IPS DF 4.7 (cell line): ENCODE measurements at regions not wholly inside any gene's neighbourhood (a gene's known extent, or its start where the extent isn't known, plus 50 kb on each side); places are given as distances from the start of the nearest gene placed in this dataset.

Experiments
- DNase-seq: peaks from one replicate; pipeline ENCODE4 v3.0.0-alpha.2; 2013; ENCODE audit warnings: low spot score; ENCODE audit errors: extremely low read depth

DNA sequence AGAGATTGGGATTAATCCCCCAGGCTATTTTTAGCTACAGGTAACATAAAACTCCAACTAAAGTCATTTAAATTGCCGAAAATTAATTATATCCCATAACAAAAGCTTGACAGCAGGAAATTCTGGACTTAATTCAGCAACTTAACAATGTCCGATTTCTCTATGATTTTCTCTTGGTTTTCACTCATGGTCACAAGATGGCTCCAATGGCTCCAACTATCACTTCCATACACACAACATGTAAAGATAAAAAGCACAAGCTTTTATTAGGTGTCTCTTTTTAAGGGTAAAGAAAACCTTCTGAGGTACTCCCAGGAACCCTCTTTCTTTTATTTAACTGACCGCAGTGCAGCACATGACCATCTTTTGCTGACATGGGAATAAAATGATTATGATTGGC is 363.5 kb upstream of the PTBP2 start:
- DNase-seq: no peak

DNA sequence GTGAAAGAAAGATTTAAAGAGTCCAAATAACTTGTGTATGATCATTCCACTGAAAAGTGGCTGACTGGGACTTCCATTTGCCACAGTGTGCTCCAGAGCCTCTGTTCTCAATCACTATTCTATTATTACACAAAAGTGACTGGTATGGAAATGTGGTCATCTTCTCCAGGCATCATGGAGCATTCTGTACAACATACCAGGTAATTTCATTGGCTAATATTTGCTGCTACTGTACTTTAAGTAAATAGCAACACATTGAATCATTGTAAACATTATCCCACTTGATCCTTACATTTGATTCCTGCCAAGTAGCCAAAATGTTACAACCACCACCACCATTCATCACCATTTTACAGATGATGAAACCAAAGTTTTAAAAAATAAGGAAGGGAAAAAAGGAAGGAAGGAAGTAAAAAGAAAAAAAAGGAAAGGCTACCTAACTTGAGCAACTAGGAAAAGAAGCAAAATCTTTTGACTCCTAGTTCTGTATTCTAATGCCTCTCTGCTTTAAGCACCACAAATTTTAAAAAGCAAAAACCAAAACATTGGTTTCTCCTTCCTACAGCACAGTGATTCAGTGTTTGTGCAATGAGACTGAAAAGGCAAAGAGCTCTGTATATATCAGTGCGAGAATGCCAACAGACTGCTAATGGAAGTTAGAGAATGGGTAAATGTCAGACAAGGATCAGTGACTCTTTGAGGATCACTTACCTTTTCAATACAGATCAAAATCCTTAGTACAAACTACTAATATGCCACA is 361.4 kb upstream of the PTBP2 start:
- no peak for DNase-seq

DNA sequence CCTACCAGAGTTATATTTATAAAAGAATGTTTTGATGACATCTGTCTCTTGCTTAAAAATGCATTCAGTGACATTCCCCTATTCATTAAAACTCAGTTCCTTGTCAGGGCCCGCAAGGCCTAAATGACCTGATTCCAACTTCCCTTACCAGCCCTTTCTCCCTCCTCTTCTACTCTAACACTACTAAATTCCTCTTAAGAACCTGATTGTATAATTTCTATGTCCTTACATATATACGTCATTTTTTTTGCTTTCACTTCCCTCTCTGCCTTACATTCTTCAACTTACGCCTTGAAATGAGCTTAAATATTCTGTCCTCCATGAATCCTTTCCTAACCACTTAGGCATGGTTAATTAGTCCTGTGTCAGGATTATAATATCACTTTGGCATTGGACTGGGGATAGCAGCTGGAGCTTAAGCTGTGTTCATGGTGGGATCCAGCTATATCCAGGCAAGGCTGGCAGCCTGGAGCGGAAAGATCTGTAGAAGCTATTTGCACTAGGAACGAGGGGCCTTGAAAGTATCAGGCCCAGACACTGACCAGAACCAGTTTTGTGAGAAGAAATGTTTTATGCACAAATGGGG is 360.2 kb upstream of the PTBP2 start:
- no peak for DNase-seq

- no peak for DNase-seq
Observed at GRCh38 chr1:96361961-96362360, 359.6 kb upstream of the PTBP2 start.

DNA sequence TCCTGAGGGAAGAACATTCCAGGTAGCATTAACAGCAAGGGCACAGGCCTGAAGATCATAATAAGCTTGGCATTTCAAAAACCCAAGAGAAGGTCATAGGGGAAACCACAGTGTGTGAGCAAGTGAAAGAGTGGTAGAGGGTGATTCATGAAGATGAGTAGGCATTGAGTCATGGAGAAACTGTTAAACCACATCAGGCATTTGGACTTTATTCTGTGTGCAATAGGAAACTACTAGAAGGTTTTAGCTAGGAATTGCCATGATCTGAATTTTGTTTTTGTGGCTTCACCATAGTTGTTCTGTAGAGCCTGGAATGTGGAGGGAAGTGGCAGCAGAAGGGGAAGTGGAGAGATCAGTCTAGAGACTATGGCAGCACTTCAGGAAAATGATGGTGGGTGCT is 359.0 kb upstream of the PTBP2 start:
- DNase-seq: no peak

- DNase-seq: no peak
Observed at GRCh38 chr1:96363826-96364225, 357.8 kb upstream of the PTBP2 start.

DNA sequence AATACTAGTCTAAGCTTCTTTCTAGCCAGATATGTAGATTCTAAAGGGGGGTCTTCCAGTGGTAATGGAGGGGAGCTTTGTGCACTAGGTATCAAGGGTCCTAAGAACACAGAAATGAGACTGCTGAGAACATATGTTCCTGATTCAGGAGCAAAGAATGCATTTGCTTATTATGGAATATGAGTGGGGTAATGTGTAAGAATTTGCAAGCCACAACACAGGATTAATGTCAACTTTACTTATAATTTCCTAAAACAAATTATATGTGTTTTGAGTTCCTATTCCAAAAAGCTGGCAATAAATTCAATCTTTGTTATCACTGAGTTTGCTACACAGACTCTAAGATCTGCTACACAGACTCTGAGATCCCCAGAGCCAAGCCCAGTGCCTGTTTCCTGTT is 357.0 kb upstream of the PTBP2 start:
- DNase-seq: no peak

GRCh38 chr1:96365076-96365475 is 356.5 kb upstream of the PTBP2 start:
- no peak for DNase-seq

GRCh38 chr1:96365596-96366390 is 355.8 kb upstream of the PTBP2 start:
- no peak for DNase-seq

DNA sequence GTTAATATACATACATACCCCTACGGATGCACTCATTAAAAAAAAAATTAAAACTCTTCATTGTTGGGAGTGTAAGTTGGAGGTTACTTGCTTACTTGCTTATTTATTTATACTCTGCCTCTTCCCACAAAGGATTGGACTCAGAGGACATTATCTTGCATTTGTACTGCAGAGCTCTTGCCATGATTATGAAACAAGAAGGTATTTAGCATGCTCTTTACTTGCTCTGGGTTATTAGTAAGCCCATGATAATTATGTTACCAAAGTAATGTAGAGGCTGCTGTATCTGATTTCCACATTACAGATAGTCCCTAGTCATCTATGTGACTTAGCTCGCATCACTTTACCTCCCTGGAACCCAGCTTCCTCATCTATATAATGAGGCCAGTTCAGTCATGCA is 355.1 kb upstream of the PTBP2 start:
- DNase-seq: no peak

GRCh38 chr1:96367791-96368190 is 353.8 kb upstream of the PTBP2 start:
- DNase-seq: no peak

DNA sequence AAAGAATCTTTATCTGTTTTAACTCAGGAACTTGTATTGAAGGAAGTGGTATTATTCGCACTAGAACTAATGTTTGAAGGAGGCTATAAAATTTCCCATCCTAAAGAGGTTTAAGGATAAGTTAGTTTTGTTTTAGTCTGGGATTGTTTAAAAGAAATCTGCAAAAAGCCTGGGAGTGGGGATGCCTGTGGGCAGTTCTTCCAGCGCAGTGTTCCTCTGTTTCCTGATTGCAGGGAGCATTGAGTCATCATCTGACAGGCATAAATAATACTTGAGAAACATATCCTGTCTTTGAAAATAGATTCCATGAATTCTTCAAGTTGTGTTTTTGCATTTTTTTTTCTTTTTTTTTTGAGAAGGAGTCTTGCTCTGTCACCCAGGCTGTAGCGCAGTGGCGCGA is 350.8 kb upstream of the PTBP2 start:
- DNase-seq: no peak

GRCh38 chr1:96372881-96373280 is 348.7 kb upstream of the PTBP2 start:
- no peak for DNase-seq

DNA sequence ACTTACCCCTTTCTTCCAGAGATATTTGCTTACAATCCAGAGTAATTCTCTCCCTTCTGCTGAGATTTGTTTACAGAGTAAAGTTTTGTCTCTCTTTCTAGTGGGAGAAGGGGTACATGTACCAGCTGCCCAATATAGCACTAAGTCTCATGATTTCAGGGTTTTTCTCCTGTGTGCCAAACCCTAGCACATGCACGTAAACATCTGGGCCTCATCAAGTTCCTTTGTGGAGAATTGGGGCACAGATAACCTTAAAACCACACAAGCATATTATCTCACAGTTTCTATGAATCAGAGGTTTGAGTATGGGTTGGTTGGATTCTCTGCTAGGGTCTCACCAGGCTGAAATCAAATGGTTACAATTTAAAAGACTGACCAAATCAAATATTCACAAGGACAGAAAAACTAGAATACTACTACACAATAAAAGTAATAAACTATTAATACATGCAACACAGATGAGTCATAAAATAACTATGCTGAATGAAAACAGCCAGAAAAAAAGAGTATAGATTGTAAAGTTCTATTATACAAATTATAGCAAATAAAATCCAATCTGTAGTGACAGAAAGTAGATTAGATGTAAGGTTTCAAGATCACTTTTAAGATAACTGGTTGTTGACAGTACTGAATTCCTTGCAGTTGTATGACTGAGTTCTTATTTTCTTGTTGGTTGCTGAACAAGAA is 347.4 kb upstream of the PTBP2 start:
- DNase-seq: no peak

DNA sequence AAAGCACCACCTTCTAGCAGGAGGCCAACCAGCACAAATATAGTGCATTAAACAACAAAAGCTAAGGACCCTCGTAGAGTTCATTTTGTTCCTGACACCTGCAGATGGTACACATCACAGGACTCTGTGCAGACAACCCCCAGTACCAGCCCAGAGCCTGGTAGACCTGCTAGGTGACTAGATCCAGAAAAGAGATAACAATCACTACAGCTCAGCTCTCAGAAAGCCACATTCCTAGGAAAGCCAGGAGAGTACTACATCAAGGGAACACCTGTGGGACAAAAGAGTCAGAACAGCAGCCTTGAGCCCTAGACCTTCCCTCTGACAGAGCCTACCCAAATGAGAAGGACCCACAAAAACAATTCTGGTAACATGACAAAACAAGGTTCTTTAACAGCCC is 344.7 kb upstream of the PTBP2 start:
- no peak for DNase-seq

DNA sequence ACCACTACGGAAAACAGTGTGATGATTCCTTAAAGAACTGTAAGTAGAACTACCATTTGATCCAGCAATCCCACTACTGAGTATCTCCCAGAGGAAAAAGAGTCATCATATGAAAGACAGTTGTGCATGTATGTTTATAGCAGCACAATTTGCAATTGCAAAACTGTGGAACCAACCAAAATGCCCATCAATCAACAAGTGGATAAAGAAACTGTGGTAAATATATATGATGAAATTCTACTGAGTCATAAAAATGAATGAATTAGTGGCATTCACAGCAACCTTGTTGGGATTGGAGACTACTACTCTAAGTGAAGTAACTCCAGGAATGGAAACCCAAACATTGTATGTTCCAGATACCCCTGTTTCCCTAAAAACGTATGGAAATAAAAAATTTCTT is 337.0 kb upstream of the PTBP2 start:
- no peak for DNase-seq

DNA sequence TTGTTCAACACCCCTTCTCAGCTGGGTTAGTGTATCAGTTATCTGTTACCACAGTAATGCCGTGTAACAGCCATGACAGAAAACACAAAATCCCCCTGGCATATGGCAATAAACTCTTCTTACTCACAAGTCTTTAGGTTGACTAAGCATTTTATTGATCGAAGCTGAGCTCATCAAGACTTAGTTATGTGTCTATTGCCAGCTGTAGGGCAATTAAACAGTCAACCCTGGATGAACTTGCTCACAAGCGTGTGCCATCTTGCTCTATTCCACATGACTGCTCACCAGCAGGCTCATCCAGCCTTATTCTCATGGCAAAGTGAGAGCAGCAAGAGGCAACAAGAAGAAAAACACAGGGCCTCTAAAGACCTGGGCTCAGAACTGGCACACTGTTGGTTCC is 333.8 kb upstream of the PTBP2 start:
- DNase-seq: no peak

- no peak for DNase-seq
Observed at GRCh38 chr1:96388421-96389310, 332.9 kb upstream of the PTBP2 start.

DNA sequence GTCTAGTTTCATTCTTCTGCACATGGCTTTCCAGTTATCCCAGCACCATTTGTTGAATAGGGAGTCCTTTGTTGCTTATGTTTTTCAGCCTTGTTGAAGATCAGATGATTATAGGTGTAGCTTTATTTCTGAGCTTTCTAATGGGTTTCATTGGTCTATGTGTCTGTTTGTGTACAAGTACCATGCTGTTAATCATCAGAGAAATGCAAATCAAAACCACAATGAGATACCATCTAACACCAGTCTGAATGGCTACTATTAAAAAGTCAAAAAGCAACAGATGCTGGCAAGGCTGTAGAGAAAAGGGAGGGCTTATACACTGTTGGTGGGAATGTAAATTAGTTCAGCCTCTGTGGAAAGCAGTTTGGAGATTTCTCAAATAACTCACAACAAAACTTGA is 321.5 kb upstream of the PTBP2 start:
- DNase-seq: no peak

DNA sequence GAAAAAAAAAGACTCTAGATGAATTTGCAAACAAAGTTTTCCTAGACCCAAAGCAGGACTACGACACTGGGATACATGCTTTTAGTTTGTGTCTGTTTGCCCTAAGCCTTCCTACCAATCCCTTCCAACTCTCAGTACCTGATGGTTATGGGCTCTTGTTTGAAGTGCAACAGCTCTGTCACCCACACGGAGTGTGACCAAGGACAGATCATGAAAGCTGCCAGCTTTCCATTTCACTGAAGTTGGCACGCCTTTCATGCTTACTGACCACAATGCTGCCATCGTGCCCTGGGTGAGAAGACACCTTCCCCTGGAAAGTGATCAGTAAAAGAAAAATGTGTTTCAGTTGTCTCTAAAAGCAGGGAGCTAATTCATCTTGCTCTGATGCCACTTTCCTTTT is 312.5 kb upstream of the PTBP2 start:
- DNase-seq: no peak

GRCh38 chr1:96409689-96410088 is 311.9 kb upstream of the PTBP2 start:
- DNase-seq: no peak
